HCEC 1CT (cell line): ENCODE measurements at regions not wholly inside any gene's neighbourhood (a gene's known extent, or its start where the extent isn't known, plus 50 kb on each side); places are given as distances from the start of the nearest gene placed in this dataset.
"Not testable (repeated sequence)": the region's sequence is repeated elsewhere in the genome, so short reads cannot be mapped to it uniquely, and the experiment has no call there.

ENCODE experiments used
- DNase-seq: peaks from one replicate; pipeline ENCODE4 v3.0.0-alpha.2; 2017

GRCh38 chr4:156391325-156391653 is 437.6 kb upstream of the CTSO start:
- DNase-seq = no peak

- no peak for DNase-seq
Observed at GRCh38 chr4:156390599-156391324, 437.1 kb upstream of the CTSO start.

GRCh38 chr4:156388826-156389225 is 435.2 kb upstream of the CTSO start:
- DNase-seq = peak; percentile 66

- peak; percentile 39 for DNase-seq
Observed at GRCh38 chr4:156378033-156378665, 424.5 kb upstream of the CTSO start.

GRCh38 chr4:156377036-156377710 is 423.5 kb upstream of the CTSO start:
- DNase-seq = peak; percentile 17

- no peak for DNase-seq
Observed at GRCh38 chr4:156374894-156375293, 421.2 kb upstream of the CTSO start.

- DNase-seq = no peak
Observed at GRCh38 chr4:156374069-156374468, 420.4 kb upstream of the CTSO start.

GRCh38 chr4:156367502-156367901 is 413.8 kb upstream of the CTSO start:
- DNase-seq = not testable (repeated sequence)

GRCh38 chr4:156362581-156362980 is 408.9 kb upstream of the CTSO start:
- DNase-seq = peak; percentile 15

GRCh38 chr4:156347412-156348075 is 393.9 kb upstream of the CTSO start:
- peak; percentile 71 for DNase-seq

- DNase-seq = no peak
Observed at GRCh38 chr4:156346959-156347385, 393.3 kb upstream of the CTSO start.

GRCh38 chr4:156344397-156344796 is 390.7 kb upstream of the CTSO start:
- no peak for DNase-seq

- peak; percentile 39 for DNase-seq
Observed at GRCh38 chr4:156336511-156336910, 382.8 kb upstream of the CTSO start.

- DNase-seq = no peak
Observed at GRCh38 chr4:156335721-156336120, 382.1 kb upstream of the CTSO start.

GRCh38 chr4:156330436-156331031 is 376.9 kb upstream of the CTSO start:
- no peak for DNase-seq

- peak; percentile 15 for DNase-seq
Observed at GRCh38 chr4:156329779-156330178, 376.1 kb upstream of the CTSO start.

- no peak for DNase-seq
Observed at GRCh38 chr4:156328882-156329281, 375.2 kb upstream of the CTSO start.

- DNase-seq = no peak
Observed at GRCh38 chr4:156326246-156326645, 372.6 kb upstream of the CTSO start.

GRCh38 chr4:156322592-156322991 is 368.9 kb upstream of the CTSO start:
- peak; percentile 78 for DNase-seq

GRCh38 chr4:156321203-156321602 is 367.5 kb upstream of the CTSO start:
- peak; percentile 72 for DNase-seq

- no peak for DNase-seq
Observed at GRCh38 chr4:156313497-156313896, 359.8 kb upstream of the CTSO start.

- DNase-seq = no peak
Observed at GRCh38 chr4:156312261-156312847, 358.7 kb upstream of the CTSO start.

- DNase-seq = no peak
Observed at GRCh38 chr4:156309031-156309430, 355.4 kb upstream of the CTSO start.
